Right atrium auricular region (tissue), 2 donors: ENCODE measurements at regions not wholly inside any gene's neighbourhood (a gene's known extent, or its start where the extent isn't known, plus 50 kb on each side); places are given as distances from the start of the nearest gene placed in this dataset.

Experiments used
- DNase-seq: peaks from one replicate; pipeline ENCODE4 v3.0.0-alpha.2; 2019; ENCODE audit warnings: low spot score
- H3K27ac ChIP-seq, 2 donors: fragments of 200-600 bp; sonication (generic); 1 replicate in 1 of 2; 2 replicates in 1 of 2; pipeline ENCODE4 v1.5.1; 2016 to 2019
- H3K27me3 ChIP-seq, 2 donors: fragments of 200-600 bp; sonication (generic); one replicate each; pipeline versions ENCODE4 v1.5.1 to v1.6.0; 2017 to 2019
- H3K36me3 ChIP-seq: fragments of 200-600 bp; sonication (generic); one replicate; pipeline ENCODE4 v1.5.1; 2016
- H3K4me1 ChIP-seq, 2 donors: fragments of 200-600 bp; sonication (generic); one replicate each; pipeline versions ENCODE4 v1.5.1 to v1.6.0; 2017 to 2019
- H3K4me3 ChIP-seq, 2 donors: fragments of 200-600 bp; sonication (generic); 1 replicate in 1 of 2; 2 replicates in 1 of 2; pipeline ENCODE4 v1.5.1; 2017 to 2019; ENCODE audit warnings: mild to moderate bottlenecking in 1 of 2, moderate library complexity in 1 of 2
- H3K9me3 ChIP-seq, 2 donors: fragments of 200-600 bp; sonication (generic); one replicate each; pipeline ENCODE4 v1.5.1; 2019
- TF ChIP-seq, protein P1 (sequence below), 2 donors: fragments of 200-600 bp; sonication (generic); IDR thresholded peaks; one replicate each; pipeline ENCODE4 v1.5.1; 2019; ENCODE audit warnings: antibody characterized with exemption in 2 of 2

DNA sequence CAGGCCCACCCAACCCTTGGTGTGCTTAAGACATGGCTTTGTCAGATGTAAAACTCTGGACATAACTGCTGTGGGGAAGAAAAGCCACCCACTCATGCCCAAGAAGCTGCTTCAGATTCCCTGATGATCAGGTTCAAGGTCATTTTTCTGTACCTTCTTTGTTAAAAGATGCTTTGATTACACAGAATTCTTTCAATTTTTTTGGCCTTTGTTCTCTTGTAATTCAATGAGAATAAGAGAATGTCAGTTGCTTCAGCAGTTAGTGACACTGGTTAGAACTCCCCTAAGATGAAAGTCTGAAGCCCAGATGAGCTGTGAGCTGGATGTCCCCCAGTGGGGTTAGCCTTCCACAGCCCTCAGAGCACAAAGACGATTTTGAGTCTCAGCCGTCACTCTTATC lies 152.7 kb downstream of the CHRM3 start:
- DNase-seq: no peak
- Histone ChIP-seq H3K36me3 (no peaks in the 10 kb centered on the region), H3K27me3 (no peaks in the 10 kb centered on the region), H3K27ac (no peak overlapping the region), H3K9me3 (no peaks in the 10 kb centered on the region), H3K4me1 (no peaks in the 10 kb centered on the region), H3K4me3 (no peak overlapping the region)
- TF ChIP-seq, protein P1, sequence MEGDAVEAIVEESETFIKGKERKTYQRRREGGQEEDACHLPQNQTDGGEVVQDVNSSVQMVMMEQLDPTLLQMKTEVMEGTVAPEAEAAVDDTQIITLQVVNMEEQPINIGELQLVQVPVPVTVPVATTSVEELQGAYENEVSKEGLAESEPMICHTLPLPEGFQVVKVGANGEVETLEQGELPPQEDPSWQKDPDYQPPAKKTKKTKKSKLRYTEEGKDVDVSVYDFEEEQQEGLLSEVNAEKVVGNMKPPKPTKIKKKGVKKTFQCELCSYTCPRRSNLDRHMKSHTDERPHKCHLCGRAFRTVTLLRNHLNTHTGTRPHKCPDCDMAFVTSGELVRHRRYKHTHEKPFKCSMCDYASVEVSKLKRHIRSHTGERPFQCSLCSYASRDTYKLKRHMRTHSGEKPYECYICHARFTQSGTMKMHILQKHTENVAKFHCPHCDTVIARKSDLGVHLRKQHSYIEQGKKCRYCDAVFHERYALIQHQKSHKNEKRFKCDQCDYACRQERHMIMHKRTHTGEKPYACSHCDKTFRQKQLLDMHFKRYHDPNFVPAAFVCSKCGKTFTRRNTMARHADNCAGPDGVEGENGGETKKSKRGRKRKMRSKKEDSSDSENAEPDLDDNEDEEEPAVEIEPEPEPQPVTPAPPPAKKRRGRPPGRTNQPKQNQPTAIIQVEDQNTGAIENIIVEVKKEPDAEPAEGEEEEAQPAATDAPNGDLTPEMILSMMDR (IDR thresholded peaks at IDR 0.05): no peak

DNA sequence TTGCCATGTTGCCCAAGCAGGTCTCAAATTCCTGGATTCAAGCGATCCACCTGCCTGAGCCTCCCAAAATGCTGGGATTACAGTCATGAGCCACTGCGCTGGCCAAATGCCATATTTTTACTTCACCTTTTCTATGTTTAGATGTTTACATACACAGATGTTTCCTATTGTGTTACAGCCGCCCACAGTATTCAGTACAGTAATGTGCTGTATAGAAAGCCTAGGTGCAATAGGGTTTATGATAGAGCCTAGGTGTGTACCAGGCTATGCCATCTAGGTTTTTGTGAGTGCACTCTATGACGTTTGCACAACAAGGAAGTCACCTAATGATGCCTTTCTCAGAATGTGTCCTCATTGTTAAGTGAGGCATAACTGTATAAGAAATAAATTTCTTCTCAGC lies 153.4 kb downstream of the CHRM3 start:
- DNase-seq: no peak
- H3K4me3 ChIP-seq: no peak overlapping the region
- H3K27ac ChIP-seq: no peak overlapping the region
- no peaks in the 10 kb centered on the region for H3K27me3 ChIP-seq
- TF ChIP-seq, protein P1 (IDR thresholded peaks at IDR 0.05): no peak
- H3K36me3 ChIP-seq: no peaks in the 10 kb centered on the region
- H3K9me3 ChIP-seq: no peaks in the 10 kb centered on the region
- no peaks in the 10 kb centered on the region for H3K4me1 ChIP-seq

DNA sequence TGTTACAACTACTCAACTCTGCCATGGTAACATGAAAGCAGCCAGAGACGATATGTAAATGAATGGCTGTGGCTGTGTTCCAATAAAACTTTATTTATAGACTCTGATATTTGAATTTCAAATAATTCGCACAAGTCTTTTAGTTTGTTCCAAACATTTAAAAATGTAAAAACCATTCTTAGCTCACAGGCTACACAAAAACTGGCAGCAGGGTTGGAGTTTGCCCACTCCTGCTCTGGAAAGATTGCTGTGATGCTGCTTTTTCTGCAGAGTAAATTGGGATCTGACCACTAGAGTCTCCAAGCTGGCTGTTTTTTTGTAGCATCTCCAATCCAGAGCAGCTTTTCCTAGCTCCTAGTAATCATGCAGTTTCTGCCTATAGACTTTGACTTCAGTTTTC lies 157.5 kb downstream of the CHRM3 start:
- H3K27me3 ChIP-seq: no peaks in the 10 kb centered on the region
- H3K4me3 ChIP-seq: no peak overlapping the region
- no peaks in the 10 kb centered on the region for H3K9me3 ChIP-seq
- DNase-seq: no peak
- no peaks in the 10 kb centered on the region for H3K4me1 ChIP-seq
- no peak overlapping the region for H3K27ac ChIP-seq
- TF ChIP-seq, protein P1 (IDR thresholded peaks at IDR 0.05): no peak
- no peaks in the 10 kb centered on the region for H3K36me3 ChIP-seq

DNA sequence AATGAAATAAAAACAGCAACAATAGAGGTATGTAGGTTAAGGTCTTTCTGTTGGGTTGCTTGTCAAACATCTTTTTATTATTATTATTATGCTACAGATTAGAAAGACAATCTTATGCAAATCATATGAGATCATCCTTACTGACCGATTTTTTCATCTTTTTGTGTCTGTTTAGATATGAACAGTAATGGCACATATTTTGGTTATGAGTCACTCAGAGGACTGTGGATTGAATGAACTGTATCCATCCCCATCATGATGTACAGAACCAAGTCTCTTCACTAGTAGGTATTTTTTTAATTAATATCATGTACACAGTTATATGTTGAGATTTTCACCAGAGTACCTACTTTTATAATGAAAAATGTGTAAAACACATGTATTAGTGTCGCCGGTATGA lies 159.1 kb downstream of the CHRM3 start:
- no peaks in the 10 kb centered on the region for H3K4me1 ChIP-seq
- H3K27ac ChIP-seq: no peak overlapping the region
- no peaks in the 10 kb centered on the region for H3K27me3 ChIP-seq
- H3K36me3 ChIP-seq: no peaks in the 10 kb centered on the region
- DNase-seq: no peak
- TF ChIP-seq, protein P1 (IDR thresholded peaks at IDR 0.05): no peak
- H3K4me3 ChIP-seq: no peak overlapping the region
- no peaks in the 10 kb centered on the region for H3K9me3 ChIP-seq

DNA sequence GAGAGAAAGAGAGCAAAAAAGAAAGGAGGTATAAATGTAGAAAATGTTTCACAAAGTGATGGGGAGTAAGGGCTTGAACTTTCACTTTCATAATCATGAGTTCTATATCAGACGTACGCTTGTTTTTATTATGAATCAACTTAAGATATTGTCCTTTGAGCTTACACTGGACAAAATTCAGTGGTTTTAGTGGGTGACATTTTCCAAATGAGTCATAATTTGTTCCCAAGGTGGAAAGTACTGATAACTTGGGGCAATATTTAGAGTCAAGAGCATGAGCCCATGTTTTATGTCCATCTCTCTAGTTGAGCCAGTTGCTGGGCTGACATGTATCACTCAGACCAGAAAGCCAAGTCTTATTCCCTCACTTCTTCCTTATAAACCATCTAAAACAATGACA lies 161.6 kb downstream of the CHRM3 start:
- TF ChIP-seq, protein P1 (IDR thresholded peaks at IDR 0.05): no peak
- H3K9me3 ChIP-seq: no peaks in the 10 kb centered on the region
- H3K4me1 ChIP-seq: no peaks in the 10 kb centered on the region
- H3K4me3 ChIP-seq: no peak overlapping the region
- H3K27ac ChIP-seq: no peak overlapping the region
- no peak for DNase-seq
- H3K36me3 ChIP-seq: no peaks in the 10 kb centered on the region
- no peaks in the 10 kb centered on the region for H3K27me3 ChIP-seq

DNA sequence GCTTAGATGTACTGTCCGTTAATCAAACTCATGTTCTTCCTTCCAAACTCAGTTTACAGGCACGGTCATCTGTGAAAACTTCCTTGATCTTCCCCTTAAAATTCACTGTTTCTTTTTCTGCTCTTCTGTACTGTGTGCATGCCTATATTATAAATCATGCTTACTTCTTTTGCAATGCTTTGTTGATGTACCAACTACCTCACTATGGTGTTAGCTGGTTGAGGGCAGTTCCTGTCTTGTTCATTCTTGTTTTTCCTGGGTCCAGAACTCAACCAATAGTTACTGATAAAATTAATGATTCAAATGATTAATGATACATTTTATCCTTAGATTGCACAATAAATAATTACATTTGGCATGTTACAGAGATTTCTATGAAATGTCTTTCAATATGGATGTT lies 163.8 kb downstream of the CHRM3 start:
- H3K27me3 ChIP-seq: no peaks in the 10 kb centered on the region
- H3K9me3 ChIP-seq: no peaks in the 10 kb centered on the region
- H3K27ac ChIP-seq: no peak overlapping the region
- H3K36me3 ChIP-seq: no peaks in the 10 kb centered on the region
- no peak overlapping the region for H3K4me3 ChIP-seq
- DNase-seq: no peak
- TF ChIP-seq, protein P1 (IDR thresholded peaks at IDR 0.05): no peak
- no peaks in the 10 kb centered on the region for H3K4me1 ChIP-seq
